HEK293T (cell line): ENCODE measurements at regions not wholly inside any gene's neighbourhood (a gene's known extent, or its start where the extent isn't known, plus 50 kb on each side); places are given as distances from the start of the nearest gene placed in this dataset.

Source experiments
- FOXA1 ChIP-seq: fragments of 450-650 bp; IDR thresholded peaks from 2 replicates; pipeline ENCODE4 v1.6.1; 2016; ENCODE audit warnings: mild to moderate bottlenecking
- FOXM1 ChIP-seq: fragments of 450-650 bp; IDR thresholded peaks from 2 replicates; pipeline ENCODE4 v1.6.1; 2017; ENCODE audit warnings: mild to moderate bottlenecking, borderline replicate concordance
- HDGF ChIP-seq: fragments of 450-650 bp; IDR thresholded peaks from 2 replicates; pipeline ENCODE4 v1.6.1; 2017; ENCODE audit warnings: antibody characterized with exemption, borderline replicate concordance
- ZNF384 ChIP-seq: fragments of 450-650 bp; IDR thresholded peaks from 2 replicates; pipeline ENCODE4 v1.6.1; 2016

GRCh38 chr7:68722044-68722443 is 876.2 kb upstream of the AUTS2 start:
- TF ChIP-seq FOXM1 (no peak), HDGF (no peak), ZNF384 (no peak), FOXA1 (no peak)
